Putamen (tissue), 1 donor: ENCODE measurements at regions not wholly inside any gene's neighbourhood (a gene's known extent, or its start where the extent isn't known, plus 50 kb on each side); places are given as distances from the start of the nearest gene placed in this dataset.
"Not testable (repeated sequence)": the region's sequence is repeated elsewhere in the genome, so short reads cannot be mapped to it uniquely, and the experiment has no call there.

Source experiments
- DNase-seq: peaks from one replicate; pipeline ENCODE4 v3.0.0-alpha.2; 2016; ENCODE audit warnings: low spot score

- not testable (repeated sequence) for DNase-seq
These were observed 181.1 kb downstream of the TBC1D2B start for GRCh38 chr15:77896147-77897112.

GRCh38 chr15:77895742-77896141 is 181.8 kb downstream of the TBC1D2B start:
- DNase-seq = no peak

GRCh38 chr15:77895145-77895544 is 182.4 kb downstream of the TBC1D2B start:
- DNase-seq = not testable (repeated sequence)

GRCh38 chr15:77893671-77894640 is 183.6 kb downstream of the TBC1D2B start:
- DNase-seq = not testable (repeated sequence)

GRCh38 chr15:77893246-77893645 is 184.3 kb downstream of the TBC1D2B start:
- DNase-seq = not testable (repeated sequence)

- no peak for DNase-seq
These were observed 185.2 kb downstream of the TBC1D2B start for GRCh38 chr15:77892335-77892734.

- not testable (repeated sequence) for DNase-seq
These were observed 185.6 kb downstream of the TBC1D2B start for GRCh38 chr15:77891862-77892261.

GRCh38 chr15:77890911-77891801 is 186.4 kb downstream of the TBC1D2B start:
- not testable (repeated sequence) for DNase-seq

GRCh38 chr15:77889828-77890725 is 187.4 kb downstream of the TBC1D2B start:
- not testable (repeated sequence) for DNase-seq

GRCh38 chr15:77889009-77889806 is 188.3 kb downstream of the TBC1D2B start:
- no peak for DNase-seq

- not testable (repeated sequence) for DNase-seq
These were observed 189.7 kb downstream of the TBC1D2B start for GRCh38 chr15:77887563-77888429.

- DNase-seq = no peak
These were observed 190.6 kb downstream of the TBC1D2B start for GRCh38 chr15:77886805-77887448.

- DNase-seq = not testable (repeated sequence)
These were observed 191.5 kb downstream of the TBC1D2B start for GRCh38 chr15:77885877-77886500.

GRCh38 chr15:77883012-77883411 is 194.5 kb downstream of the TBC1D2B start:
- not testable (repeated sequence) for DNase-seq

- no peak for DNase-seq
These were observed 195.6 kb downstream of the TBC1D2B start for GRCh38 chr15:77881950-77882349.

GRCh38 chr15:77881535-77881934 is 196.0 kb downstream of the TBC1D2B start:
- DNase-seq = not testable (repeated sequence)

- DNase-seq = not testable (repeated sequence)
These were observed 198.0 kb downstream of the TBC1D2B start for GRCh38 chr15:77879466-77879865.
